ENCODE measurements at regions not wholly inside any gene's neighbourhood (a gene's known extent, or its start where the extent isn't known, plus 50 kb on each side); places are given as distances from the start of the nearest gene placed in this dataset.

DNA sequence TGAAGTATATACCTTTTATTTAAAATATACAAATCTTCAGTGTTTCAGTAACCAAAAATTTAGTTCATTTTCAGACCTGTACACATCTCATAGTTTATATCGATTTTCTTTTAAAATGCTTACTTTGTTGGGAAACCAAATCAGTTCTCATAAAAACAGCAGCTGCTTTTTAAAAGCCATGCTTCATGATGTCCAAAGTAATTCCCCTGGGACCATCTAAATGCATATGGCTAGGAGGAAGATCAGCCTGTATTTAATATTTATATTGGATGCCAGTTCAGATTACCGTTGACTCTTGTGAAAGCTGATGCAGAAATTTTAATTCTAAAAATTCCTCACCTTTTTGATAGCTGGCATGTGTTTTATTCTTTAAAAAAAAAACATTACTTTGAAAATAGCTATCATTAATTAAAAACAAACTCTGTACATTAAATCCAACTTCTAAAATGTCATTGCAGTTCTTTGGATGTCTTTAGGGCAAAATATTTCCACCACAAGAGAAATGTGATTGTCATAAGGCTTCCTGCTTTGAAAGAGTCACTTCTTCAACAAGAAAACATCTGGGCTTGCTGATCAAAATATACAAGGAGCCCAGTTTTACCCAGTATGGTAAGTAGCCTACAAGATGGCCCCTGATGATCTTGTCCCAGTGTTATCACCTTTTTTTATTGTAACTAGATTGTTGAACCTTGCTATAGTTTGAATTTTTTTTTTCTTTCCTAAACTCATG, 1242.9 kb upstream of the CDH6 start:
- peak; percentile 8 for DNase-seq (ENCODE audit: low read depth)

- no peak for DNase-seq (ENCODE audit: low read depth)
Observed at GRCh38 chr5:29949301-29949872, 1244.1 kb upstream of the CDH6 start.

- no peak for DNase-seq (ENCODE audit: low read depth)
Observed at GRCh38 chr5:29944327-29944726, 1249.2 kb upstream of the CDH6 start.

GRCh38 chr5:29942089-29942488, 1251.4 kb upstream of the CDH6 start:
- DNase-seq (ENCODE audit: low read depth), result no peak

- DNase-seq (ENCODE audit: low read depth), result no peak
Observed at GRCh38 chr5:29939988-29940387, 1253.5 kb upstream of the CDH6 start.

DNA sequence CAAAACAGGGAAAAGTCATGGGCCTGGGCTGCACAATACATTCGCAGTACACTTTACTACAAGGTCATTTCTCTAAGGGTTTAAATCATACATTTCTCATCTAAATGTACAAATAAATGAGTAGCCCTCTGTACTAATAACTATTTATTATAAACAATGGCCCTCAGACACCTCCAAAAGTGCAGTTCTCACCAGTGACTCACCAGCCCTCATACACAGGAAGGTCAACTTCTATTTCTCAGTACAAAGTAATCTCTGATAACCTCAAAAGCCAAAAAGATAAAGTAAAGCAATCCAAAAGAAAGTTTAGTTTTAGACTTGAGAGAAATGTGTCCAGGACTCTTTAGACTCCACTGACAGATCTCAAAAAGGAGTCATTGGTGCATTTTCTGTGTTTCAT, 1258.1 kb upstream of the CDH6 start:
- DNase-seq (ENCODE audit: low read depth), result no peak

GRCh38 chr5:29930316-29930715, 1263.2 kb upstream of the CDH6 start:
- DNase-seq (ENCODE audit: low read depth), result no peak

GRCh38 chr5:29924107-29924506, 1269.4 kb upstream of the CDH6 start:
- no peak for DNase-seq (ENCODE audit: low read depth)

- DNase-seq (ENCODE audit: low read depth), result no peak
Observed at GRCh38 chr5:29905626-29906353, 1287.7 kb upstream of the CDH6 start.

DNA sequence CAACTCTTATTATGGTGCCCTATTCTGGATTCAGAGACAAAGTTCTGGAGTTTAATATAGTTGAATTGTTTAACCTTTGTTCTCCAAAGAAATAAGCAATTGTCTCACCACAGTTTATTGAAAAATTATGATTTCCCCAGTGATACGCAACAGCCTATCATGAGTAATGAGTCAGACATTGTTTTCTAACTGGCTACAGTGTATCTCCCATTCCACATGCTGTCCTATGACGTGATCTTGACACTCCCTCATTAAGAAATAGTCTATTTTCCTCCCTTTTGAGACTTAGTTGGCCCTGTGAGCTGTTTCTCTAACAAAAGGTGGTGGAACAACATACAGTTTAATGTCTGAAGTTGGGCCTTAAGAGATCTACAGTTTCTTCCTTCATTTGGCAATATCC, 1290.6 kb upstream of the CDH6 start:
- no peak for DNase-seq (ENCODE audit: low read depth)

DNA sequence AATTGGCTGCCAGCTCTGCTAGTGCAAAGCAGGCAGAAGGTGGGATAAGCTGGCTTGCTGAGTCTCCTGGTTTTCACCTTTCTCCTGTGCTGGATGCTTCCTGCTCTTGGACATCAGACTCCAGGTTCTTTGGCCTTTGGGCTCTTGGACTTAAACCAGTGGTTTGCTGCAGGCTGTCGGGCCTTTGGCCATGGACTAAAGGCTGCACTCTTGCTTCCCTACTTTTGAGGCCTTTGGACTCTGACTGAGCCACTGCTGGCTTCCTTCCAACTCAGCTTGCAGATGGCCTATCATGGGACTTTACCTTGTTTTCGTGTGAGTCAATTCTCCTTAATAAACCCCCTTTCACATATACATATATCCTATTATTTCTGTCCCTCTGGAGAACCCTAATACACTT, 1293.9 kb upstream of the CDH6 start:
- DNase-seq (ENCODE audit: low read depth), result no peak

GRCh38 chr5:29897916-29898315, 1295.6 kb upstream of the CDH6 start:
- no peak for DNase-seq (ENCODE audit: low read depth)

GRCh38 chr5:29896646-29897045, 1296.8 kb upstream of the CDH6 start:
- no peak for DNase-seq (ENCODE audit: low read depth)

- DNase-seq (ENCODE audit: low read depth), result no peak
Observed at GRCh38 chr5:29894668-29895067, 1298.8 kb upstream of the CDH6 start.

- DNase-seq (ENCODE audit: low read depth), result no peak
Observed at GRCh38 chr5:29889051-29889450, 1304.4 kb upstream of the CDH6 start.

DNA sequence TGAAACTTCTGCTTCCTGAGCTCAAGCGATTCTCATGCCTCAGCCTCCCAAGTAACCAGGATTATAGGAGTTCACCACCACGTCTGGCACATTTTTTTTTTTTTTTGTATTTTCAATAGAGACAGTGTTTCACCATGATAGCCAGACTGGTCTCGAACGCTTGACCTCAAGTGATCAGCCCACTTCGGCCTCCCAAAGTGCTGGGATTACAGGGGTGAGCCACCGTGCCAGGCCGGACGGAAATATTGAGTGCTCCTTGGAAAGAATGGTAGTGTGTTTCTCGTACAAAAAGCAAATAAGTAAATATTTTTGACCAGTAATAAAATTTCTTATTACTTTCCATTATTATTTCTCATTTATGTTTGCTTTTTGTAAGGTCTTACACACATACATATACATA, 1307.9 kb upstream of the CDH6 start:
- no peak for DNase-seq (ENCODE audit: low read depth)

GRCh38 chr5:29882036-29882435, 1311.5 kb upstream of the CDH6 start:
- DNase-seq (ENCODE audit: low read depth), result no peak

GRCh38 chr5:29879401-29879800, 1314.1 kb upstream of the CDH6 start:
- DNase-seq (ENCODE audit: low read depth), result no peak

GRCh38 chr5:29878599-29878998, 1314.9 kb upstream of the CDH6 start:
- no peak for DNase-seq (ENCODE audit: low read depth)

DNA sequence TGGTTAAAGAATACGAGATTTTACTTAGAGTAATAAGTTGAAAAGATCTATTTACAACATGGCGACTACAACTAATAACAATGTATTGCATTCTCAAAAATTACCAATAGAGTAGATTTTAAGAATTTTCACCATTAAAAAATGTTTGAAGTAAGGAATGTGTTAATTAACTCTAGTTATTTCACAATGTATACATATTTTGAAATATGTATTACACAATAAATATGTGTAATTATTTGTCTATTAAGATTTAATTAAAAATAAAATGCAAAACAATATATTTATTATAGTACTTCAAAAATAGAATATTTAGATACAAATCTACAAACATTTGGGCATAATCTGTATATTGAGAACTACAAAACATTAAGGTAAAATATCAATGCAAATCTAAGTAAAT, 1326.3 kb upstream of the CDH6 start:
- no peak for DNase-seq (ENCODE audit: low read depth)

GRCh38 chr5:29853711-29854220, 1339.7 kb upstream of the CDH6 start:
- no peak for DNase-seq (ENCODE audit: low read depth)

DNA sequence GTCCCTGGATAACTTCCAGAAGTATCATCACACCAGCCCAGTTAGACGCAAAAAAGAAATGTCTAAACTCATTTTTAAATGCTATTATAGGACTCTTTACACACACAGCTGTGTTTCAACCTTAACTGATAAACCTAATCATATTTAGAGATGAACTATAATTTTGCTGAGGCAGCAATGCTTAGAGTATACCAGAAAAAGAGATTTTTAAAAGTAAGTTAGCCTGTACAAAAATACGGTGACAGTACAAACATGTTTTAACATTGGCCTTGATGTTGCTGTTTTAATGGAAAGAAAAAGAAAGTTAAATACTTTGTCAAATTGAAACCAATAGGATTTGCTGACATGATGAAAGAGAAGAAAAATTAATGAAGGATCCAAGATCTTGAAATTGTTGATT, 1341.2 kb upstream of the CDH6 start:
- no peak for DNase-seq (ENCODE audit: low read depth)

- DNase-seq (ENCODE audit: low read depth), result no peak
Observed at GRCh38 chr5:29845206-29845605, 1348.3 kb upstream of the CDH6 start.
